ENCODE measurements at regions not wholly inside any gene's neighbourhood (a gene's known extent, or its start where the extent isn't known, plus 50 kb on each side); places are given as distances from the start of the nearest gene placed in this dataset.

DNA sequence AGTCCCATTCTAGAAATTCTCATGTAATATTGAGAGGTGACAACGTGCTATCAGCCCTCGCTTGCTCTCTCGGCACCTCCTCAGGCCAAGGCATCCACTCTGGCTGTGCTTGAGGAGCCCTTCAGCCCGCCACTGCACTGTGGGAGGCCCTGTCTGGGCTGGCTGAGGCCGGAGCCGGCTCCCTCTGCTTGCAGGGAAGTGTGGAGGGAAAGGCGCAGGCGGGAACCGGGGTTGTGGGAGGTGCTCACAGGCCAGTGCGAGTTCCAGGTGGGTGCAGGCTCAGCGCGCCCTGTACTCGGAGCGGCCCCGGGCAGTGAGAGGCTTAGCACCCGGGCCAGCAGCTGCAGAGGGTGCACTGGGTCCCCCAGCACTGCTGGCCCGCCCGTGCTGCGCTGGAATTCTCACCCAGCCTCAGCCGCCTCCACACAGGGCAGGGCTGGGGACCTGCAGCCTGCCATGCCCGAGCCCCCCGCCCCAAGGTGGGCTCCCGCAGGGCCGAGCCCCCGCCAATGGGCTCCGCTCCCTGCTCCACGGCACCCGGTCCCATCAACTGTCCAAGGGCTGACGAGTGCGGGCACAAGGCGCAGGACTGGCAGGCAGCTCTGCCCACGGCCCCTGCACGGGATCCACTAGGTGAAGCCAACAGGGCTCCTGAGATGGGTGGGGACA is 1680.6 kb upstream of the LRRTM1 start:
- no peak for DNase-seq

DNA sequence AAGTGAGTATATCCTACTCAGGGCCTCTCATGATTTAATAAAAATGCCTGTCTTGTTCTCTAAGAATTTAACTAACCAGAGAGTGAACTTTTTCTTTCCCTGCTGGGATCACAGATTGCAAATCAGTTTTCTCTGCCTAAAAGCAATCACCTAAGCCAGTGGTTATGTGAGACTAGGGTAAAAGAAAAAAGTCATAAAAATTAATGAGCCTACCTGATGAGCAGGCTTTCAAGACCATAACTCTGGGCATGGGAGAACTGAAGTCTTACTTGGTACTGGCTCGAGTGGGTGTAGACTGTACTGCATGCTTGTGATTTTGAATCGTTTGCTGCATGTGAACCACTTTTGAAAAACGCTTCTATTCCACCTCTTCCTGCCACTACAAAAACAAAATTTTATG is 1677.0 kb upstream of the LRRTM1 start:
- DNase-seq, result no peak

DNA sequence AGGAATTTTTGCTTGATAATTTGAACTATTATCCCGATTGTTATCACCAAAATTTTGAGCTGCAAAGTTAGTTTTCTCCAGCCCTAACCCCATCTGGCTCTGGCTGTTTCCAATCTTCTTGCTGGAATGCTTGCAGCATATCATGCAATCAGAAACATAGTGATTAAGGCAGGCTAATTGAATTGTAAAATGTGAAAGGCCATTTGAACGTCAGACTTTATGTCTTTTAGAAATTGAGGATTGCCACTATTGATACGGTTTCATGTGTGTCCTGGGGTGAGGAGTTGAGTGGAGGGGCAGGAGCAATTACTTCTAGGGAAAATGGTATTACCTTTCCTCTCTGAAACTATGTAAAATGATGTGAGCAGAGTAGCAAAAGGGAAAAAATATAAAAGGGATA is 1674.5 kb upstream of the LRRTM1 start:
- DNase-seq, result no peak

DNA sequence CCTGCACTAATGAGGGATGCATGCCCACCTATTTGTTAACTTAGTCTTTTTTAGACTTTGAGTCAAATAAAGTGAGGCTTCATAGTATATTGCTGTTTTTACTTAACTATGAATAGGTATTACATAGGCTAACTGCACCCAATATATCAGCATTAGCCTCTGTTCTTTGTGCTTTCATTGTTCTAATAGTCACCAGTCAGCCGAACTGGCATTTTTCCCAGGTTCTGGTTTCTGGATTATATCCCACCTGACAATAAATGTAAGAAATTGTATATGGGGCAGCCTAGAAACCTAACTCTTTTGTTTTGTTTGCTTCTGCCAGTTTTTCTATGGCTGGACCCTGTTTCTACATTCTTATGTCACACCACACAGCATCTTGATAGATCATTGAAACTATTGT is 1672.4 kb upstream of the LRRTM1 start:
- no peak for DNase-seq

DNA sequence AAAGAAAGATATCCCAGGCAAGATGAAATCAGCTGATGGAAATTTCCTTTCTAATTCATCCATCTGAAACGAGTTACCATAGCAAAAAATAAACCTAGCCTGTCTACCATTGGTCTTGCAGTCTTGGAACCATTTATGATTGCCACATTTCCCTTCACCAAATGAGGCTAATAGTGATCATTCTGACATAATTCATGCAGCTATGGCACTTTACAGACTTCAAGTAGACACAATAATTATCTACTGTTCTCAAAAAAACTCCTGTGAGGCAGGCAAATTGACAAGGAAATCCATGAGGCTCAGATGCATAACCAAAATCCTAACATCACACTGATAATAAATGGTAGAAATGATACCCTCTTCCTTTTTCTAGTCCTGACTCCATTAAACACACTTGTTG is 1669.7 kb upstream of the LRRTM1 start:
- no peak for DNase-seq

DNA sequence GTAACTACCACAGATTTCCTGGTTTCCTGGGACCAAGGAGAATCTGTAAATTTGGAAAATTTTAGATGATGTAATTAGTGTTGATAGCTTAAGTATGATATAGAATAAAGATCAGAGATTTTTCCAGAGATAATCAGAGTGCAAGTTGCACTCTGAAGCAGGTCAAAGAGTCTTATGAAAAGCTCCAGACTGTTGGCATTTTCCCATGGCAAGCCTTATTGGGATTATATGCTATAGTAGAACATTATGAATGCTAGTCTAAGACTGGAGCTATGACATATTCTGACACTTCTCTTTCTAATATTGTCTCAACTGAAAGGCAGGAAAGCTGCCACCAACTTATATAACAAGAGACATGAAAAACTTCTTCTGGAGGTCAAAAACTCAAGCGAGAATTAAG is 1638.3 kb upstream of the LRRTM1 start:
- no peak for DNase-seq

DNA sequence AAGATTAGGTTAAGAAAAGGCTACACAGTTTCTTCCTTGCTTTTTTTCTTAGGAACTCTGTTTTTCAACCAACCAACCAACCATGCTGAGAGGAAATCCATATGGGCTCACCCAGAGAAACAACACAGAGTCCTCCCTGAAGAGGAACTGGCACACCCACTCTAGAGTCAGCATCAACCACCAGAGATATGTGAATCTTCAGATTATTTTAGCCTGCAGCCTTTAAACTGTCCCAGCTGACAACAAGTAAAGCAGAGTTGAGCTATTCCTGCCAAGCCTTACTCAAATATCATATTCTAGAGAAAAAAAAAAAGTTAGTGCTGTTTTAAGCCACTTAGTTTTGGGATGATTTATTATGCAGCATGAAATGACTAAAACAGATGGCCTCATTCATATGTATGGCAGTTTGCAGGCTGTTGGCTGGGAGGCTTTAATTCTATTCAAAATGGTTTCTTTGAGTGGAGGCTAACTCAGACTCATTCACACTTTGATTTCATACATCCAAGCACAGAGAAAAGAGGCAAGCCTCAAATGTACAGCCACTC is 1637.7 kb upstream of the LRRTM1 start:
- no peak for DNase-seq

DNA sequence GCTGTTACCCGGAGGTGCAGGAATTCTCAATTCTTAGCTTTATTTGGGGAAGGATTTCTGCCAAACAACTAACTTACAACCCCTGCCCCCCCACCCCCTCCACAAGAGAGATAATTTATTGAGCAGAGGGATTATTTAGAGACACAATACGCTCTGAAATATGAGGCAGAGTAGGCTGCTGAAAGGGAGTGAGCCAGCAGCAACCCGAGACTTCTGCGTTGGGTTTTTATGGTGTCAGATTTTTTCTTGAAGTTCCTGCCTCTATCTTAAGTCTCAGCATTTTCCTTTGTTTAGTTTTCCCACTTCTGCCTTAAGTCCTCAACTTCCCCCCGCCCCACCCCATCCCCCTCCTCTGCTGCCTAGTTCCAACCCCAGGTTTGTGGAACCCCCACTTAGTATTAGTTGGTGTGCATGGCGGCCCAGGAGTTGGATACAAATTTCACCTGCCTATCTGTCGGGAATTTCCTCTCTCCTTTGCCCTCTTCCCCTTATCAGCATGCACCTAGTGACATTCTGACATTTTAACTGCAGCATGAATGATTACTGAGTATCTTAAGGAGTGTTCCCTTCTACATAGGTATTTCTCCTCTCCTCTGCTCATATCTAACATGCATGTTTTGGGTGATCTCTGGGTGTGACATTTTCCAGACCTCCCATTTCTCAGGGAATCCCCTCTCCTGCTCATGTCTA is 1635.9 kb upstream of the LRRTM1 start:
- DNase-seq, result no peak

DNA sequence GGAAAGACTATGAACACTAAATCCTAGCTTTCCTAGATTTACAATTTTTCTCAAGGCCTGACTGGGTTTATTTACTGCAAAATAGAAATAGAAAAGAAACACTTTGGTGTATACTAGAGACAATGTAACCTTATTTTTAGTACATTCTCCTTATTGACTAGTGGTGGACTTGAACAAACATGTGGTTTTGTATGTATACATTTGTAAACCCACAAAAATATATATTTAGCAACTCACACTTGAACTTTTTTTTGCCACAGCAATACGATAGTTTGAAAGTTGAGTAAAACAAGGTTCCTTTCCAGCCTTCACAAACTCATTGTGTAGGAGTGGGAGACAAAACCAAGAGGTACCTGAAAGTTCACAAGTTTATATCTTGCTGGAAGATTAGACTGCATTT is 1633.4 kb upstream of the LRRTM1 start:
- DNase-seq, result no peak

DNA sequence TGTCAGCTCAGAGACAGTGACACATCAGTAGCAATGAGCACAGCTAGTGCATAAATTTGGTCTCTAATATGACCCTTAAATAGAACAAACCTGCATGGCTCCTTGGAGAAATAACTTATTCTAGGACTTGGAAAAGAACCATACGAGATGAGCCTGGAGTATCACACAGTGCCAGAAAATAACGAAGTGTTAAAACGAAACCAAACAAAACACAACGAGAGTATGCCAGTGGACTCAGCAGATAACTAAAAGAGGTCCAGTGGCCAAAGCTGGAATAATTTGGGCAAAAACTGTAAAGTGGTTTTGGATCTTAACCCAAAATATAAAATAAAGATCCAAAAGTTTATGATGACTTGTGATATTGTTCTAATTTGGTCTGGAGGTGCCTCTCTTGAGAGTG is 1599.0 kb upstream of the LRRTM1 start:
- DNase-seq, result no peak

DNA sequence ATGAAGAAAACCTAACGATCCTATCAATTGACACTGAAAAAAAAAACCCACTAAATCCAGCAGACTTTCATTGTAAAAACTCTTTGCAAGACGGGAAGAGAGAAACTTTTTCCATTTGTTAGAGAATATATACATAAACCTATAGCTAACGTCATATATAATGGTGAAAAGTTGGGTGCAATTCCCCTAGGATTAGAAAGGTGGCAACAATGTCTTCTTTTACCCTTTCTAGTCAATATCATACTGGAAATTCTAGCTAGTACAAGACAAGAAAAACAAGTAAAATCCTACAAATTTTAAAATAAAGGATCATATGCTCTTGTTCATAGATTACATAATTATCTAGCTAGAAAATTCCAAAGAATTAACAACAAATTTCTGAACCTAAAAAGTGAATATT is 1596.5 kb upstream of the LRRTM1 start:
- no peak for DNase-seq

DNA sequence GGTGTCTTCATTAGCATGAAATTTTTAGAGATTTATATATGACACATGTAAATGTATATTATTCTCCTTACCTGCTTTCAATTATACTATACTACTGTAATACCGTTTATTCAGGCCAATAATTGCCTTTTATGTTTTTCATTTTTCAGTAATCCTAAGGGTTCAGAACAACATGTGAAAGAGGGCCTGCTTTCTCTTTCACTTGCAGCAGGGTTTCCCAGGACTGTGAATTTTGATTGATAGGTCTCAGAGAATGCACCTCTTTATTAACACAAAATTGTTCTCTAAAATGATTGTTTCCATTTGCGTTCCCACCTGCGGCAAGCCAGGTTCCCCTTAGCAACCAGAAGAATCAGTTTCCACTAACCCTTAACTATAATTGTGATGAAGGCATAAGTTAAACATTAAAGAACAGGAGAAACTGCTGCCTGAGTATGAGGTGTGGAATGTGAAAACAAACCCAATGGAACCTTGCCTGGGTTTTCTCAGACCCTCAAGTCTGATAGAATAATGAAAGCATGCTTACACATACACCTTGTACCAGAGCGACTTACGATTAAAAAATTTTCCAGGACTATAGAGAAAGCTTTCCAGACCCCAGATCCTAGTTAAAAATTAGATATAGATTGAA is 1591.2 kb upstream of the LRRTM1 start:
- no peak for DNase-seq

DNA sequence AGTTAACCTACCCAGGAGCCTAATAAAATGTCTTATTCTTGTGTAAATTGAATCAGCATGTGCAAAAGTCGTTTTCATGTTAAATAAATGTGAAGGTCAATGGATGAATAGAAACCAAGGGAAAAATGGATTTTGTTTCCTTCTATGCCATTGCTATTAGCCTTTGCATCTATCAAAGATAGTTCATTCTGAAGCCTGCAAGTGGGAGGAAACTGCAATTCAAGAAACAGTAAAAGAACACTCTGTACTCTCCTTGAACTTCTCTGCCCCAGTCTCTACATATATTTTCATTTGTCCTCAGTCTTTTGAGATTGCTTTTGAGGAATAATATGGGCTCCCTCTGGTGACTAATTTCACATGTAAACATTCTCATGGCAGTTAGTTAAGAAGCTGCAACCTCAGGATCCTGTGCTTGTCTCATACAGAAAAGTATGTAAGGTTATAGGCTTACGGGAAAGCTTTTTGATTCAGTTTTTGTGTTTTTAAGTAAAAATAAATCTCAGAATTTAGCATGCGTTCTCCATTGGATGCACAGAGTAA is 1590.0 kb upstream of the LRRTM1 start:
- no peak for DNase-seq

DNA sequence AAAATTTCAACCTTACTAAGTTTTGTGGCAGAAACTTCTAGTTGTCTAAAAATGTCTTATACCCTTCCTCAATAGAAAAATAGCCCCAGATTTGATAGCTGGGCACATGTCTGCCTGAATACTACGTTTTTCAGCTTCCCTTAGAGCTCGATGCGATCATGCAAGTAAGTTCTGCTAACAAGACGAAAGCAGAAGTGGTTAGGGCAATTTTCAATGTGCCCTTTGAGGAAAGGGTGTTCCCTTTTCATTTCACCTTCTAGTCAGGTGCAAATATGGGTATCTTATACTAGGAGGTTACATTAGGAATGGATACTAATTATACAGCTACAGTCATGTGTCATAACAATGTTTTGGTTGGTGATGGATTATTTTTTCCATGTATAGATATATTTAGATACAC is 1572.1 kb upstream of the LRRTM1 start:
- no peak for DNase-seq

DNA sequence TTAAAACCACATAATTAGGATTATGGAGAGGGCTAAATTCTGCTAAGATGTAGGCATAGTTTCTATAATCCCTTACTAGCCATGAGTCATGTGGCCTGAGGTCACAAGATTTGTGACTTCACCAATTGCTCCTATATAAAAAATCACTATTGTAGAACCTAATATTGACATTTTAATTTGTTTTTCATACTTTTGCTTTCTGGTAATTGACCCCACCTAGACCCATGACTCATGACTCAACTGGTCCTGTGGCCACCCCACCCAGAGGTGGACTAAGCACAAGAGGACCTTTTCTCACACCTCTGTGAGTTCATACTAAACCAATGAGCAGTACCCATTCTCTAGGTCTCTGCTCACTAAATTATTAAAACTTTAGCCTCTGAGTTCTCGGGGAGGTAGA is 1567.5 kb upstream of the LRRTM1 start:
- no peak for DNase-seq

DNA sequence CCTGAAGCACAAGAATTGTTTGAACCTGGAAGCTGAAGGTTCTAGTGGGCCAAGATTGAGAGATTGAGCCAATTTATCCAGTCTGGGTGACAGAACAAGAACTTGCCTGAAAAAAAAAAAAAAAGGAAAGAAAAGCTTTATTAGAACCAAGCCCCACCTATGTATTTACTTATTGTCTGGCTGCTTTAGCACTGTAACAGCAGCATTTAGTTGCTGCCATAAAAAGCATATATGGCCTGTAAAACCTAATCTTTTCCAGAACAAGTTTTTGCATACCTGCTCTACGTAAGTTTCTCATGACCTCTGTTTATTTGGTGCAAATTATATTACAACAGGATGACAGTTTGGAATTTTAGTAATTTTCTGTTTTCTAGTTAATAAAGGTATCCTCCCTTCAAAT is 1565.6 kb upstream of the LRRTM1 start:
- no peak for DNase-seq

DNA sequence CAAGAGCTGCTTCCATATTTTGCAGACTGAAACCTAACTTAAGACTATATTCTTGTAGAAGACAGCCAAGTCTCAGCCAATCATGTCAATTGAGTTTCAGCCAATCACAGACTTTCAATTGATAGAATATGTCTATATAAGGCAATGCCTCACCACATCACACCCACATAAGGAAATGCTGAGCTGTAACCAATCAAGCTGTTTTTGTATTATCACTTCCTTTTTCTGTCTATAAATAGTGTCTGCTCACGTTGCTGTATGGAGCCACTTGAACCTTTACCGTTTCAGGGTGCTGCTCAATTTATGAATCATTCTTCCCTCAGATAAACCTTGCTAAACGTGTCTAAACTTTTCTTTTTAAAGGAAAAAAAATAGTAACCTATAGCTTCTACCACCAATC is 1554.4 kb upstream of the LRRTM1 start:
- DNase-seq, result no peak

DNA sequence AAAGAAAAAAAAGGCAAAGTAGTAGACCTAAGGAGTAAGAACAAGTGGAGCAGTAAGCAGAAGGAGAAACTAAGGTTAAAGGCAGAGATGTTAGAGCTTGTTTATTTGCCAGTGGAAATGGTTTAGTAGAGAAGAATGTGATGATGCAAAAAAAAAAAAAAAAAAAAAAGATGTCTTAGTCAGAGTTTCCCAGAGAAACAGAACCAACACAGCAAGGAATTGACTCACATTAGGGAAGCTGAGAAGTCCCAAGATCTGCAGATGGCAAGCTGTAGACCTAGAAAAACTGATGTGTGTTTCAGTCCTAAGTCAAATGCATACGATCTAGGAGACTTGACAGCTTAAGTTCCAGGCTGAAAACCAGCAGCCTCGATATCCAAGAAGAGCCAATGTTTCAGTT is 1548.8 kb upstream of the LRRTM1 start:
- DNase-seq, result no peak

DNA sequence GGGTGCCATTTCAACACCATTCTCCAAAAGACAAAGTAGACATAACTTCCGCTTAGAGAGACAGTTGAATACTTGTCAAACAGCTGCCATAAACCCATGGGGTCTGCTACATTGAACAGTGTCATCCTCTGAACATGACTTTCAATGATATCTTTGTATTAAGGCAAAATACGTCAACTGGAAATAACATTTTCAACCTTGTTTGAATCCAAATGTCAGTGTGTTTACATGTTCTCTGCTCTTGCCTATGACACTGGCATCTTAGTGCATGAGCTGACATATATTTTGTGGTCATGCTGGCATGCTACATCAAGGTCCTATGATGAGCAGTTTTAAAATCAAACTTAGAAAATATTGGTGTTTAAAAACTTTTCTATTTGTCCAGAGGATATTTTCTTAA is 1548.1 kb upstream of the LRRTM1 start:
- DNase-seq, result no peak

DNA sequence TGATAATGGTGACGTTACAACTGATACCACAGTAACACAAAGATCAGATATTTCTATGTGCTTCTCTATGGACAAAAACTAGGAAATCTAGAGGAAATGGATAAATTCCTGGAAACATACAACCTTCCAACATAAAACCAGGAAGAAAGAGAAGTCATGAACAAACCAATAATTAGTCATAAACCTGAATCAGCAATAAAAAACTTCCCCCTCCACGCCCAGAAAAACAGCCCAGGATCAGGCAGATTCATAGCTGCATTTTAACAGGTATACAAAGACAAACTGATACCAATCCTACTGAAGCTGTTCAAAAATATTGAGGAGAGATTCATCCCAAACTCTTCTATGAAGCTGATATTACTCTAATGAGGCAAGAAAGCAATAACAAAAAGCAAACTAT is 1535.2 kb upstream of the LRRTM1 start:
- no peak for DNase-seq

DNA sequence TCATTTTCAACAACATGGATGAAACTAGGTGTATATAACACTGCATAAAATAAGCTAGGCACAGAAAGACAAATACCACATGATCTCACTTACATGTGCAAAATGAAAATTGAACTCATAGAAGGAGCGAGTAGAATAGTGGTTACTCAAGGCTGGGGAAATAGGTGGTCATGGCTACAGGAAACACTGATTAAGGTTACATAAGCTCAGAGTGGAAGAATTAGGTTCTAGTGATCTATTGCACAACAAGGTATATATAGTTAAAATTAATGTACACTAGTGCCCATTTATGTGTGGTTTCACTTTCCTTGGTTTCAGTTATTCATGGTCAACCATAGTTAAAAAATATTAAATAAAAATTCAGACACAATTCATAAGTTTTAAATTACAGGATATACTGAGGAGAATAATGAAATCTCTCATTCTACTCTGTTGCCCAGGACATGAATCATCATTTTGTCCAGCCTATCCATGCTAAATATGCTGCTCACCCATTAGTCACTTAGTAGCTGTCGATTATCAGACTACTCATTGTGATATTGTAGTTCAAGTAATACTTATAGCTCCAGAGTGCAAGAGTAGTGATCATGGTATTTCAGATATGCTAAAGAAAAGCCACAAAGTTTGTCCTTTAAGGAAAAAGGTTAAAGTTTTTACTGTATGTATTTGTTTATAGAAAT is 1530.9 kb upstream of the LRRTM1 start:
- DNase-seq, result no peak

DNA sequence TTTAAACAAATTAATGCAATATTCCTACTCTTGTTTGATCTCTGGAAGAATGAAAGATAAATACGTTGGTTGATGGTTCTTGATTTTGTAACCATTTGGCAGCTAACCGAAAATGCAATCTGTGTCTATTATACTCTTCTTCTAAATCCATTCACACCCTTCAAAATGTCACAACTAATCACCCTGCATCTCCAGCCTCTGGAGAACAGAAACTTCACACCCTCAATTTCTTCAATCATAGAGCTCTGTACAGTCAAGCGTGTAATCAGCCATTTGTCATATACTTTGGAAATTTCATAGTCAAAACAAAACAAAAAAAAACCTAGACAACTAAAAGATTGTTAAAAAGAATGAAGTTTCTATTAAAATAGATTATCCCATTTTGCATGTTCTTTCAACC is 1482.3 kb upstream of the LRRTM1 start:
- DNase-seq, result no peak

DNA sequence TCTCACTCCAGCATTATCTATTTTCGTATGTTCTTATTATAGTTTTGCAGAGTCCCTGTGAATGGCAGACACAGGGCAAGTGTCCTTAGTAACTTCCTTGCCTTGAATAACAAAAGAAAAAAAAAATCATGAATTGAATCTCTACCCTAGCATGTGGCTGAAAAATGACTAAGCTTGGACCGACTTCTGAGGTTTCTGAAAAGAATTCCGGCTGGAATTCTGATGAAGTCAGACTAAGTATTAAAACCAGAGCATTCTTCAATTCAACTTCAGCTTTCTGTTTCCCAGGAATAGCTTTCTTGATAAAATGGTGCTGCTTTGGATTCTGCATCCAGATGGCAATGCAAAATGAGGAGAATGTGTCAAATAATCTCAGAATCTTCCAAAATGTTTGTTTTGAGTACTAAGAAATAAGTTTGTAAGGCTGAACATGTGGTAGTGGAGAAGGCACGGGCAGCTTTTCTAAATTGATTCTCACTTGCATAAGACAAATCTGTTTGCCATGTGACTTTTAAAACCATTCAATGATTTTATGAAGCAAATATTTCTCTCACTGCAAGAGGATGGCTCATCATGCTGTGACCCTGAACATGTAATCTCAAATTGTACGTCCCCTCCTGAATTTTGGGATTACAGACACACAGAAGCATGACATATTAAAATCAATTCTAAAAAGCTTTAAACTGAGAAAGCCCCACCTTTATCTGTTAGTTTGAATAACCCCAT is 1462.8 kb upstream of the LRRTM1 start:
- no peak for DNase-seq
